GM21515 (cell line): ENCODE measurements at regions not wholly inside any gene's neighbourhood (a gene's known extent, or its start where the extent isn't known, plus 50 kb on each side); places are given as distances from the start of the nearest gene placed in this dataset.
"Not testable (repeated sequence)": the region's sequence is repeated elsewhere in the genome, so short reads cannot be mapped to it uniquely, and the experiment has no call there.

Experiments used
- ATAC-seq: cut with Tn5 transposase; IDR thresholded peaks from one replicate; pipeline ENCODE4 v1.9.1; 2021; ENCODE audit not compliant: unreplicated experiment

DNA sequence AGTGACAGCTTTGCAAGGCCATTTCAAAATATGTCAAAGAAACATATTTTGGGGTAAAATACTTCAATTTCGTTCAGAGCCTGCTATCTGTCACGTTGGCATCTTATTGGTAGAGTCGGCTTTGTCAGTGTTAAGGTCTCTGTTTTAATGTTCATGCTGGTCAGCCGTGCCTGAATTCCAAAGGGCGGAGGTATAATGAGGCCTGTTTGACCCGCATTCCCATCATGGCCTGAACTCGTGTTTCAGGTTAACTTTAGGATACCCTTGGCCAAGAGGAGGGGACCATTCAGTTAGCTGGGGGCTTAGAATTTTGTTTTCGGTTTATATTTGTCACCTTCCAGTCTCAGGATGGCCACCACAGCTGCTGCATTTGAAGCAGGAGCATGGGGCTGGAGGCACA, 236.4 kb downstream of the NFATC2 start:
- no peak for ATAC-seq

DNA sequence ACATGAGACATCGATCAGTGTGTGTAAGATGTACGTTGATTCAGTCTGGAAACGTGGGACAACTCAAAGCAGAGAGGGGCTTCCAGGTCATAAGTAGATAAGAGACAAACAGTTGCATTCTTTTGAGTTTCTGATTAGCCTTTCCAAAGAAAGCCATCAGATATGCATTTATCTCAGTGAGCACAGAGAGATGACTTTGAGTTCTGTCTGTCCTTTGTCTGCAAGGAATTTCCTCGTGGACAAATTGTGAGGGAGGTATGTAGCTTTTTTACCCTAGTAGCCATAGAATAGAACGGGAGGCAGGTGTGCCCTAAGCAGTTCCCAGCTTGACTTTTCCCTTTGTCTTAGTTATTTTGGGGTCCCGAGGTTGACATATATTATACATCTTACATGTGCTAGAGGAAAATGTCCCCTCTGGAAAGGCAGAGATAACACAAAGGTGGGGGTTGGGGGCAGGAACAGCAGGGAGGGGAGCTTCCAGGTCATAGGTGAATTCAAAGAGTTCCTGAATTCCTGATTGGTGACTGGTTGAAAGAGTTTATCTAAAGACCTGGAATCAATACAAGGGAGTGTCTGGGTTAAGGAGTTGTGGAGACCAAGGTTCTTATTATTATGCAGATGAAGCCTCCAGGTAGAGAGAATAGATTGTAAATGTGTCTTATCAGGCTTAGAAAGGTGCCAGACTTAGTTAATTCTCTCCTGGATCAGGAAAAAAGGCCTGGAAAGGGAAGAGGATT, 237.0 kb downstream of the NFATC2 start:
- no peak for ATAC-seq

- no peak for ATAC-seq
These were observed 238.5 kb downstream of the NFATC2 start for GRCh38 chr20:51303731-51304670.

DNA sequence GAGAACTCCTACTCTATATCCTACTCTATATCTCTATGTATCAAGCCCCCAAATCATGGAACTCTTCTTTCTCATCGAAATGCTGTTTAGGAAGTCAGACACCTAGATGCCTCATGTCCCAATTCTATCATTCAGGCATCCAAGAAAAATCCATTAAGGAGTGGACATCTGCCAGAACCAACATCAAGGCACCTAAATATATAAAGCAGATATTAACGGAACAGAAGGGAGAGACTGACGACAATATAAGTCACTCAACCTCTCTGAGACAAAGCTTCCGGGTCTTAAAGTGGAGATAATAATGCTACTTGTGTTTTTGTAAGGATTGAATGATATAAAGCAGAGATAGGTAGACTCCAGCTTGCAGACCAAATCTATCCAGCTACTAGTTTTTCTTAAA, 241.5 kb downstream of the NFATC2 start:
- no peak for ATAC-seq

GRCh38 chr20:51300104-51300503, 242.4 kb downstream of the NFATC2 start:
- no peak for ATAC-seq

DNA sequence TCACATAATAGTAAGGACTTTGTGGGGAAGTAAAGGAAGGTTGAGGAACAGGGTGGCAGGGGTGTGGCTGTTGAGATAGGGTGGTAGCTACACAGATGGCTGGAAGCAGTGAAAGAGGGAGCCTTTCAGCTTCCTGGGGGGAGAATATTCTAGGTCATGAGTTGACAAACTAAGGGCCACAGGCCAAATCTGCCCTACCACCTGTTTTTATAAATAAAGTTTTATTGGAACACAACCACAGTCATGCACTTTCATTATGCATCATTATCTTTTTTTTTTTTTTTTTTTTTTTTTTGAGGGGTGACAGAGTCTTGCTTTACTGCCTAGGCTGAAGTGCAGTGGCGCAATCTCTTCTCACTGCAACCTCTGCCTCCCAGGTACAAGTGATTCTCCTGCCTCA, 243.1 kb downstream of the NFATC2 start:
- no peak for ATAC-seq

DNA sequence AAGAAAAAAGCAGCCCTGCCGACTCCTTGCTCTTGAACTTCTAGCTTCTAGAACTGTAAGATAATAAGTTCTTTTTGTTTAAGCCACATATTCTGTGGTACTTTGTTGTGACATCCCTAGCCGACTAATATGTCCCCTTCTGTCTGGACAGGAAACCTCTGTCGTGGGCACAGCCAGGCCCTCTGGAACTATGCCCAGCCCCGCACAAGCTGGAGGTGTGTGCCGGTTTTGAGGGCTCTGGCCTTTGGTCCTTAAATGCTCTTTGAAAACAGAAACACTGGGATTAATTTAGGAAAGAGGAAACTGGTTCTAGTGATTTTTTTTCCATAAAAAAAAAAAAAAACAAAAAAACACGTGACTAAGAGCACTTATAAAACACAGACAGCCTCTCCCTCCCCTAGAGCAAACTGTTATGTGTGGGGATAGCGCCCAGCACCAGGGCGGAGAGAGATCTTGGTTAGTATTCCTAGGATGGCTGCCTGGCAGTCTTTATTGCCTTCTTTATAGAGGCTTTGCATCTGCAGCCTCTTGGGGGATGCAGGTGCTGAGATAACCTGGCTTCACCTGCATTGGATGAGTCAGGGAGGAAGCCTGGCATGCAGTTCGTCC, 244.3 kb downstream of the NFATC2 start:
- no peak for ATAC-seq

DNA sequence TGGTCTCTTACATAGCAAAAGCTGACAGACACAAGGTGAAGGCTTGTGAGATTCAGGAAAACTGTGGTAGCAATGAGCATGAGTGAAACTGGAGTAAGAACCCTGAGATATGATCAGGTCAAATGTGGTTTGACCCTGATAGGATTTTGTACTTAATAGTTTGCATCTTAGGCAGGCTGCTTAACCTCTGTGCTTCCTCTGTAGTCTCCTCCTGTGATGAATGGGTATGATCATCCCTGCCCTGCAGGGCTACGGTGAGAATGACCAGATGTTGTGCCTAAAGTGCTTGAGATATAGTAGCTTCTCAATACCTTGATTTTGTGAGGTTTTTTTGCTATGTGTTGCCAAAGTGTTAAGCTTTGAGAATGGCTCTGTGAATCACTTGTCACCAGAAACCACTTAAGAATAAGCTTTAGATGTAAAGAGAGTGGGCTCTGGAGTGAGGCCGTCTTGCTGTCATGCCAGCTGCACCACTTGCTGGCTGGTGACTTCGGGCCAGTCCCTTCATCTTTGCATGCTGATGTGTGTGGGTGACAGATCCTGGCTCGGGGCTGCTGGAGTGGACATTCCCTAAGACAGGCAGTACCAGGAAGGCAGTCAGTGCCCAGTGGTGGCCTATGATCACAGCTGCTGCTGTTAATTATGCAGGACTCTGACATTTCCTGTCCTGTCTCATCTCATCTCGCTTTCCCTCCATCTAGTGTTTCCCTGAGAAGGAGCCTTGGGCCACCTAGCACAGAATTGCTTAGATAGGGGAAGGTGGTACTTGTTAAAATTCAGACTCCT, 254.7 kb downstream of the NFATC2 start:
- no peak for ATAC-seq

GRCh38 chr20:51286758-51287157, 255.8 kb downstream of the NFATC2 start:
- no peak for ATAC-seq

DNA sequence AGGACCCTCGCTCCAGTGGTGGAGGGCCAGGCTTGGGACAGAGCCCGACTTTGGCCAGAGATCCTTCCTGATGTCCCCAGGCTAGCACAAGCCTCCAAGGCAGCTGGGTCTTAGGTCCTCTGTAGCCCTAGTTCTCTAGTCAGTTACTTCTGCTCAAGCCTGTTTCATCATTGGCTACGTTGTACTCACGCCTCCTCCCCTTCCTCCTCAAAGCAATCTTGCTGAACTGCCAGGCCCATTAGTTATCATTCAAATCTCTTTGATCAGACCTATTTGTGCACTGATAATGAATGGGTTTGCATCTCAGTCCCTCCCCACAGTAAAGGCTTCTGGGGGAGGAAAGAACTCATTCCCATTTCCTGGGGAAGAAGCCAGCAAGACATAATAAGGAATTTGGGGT, 256.8 kb downstream of the NFATC2 start:
- ATAC-seq, result no peak

DNA sequence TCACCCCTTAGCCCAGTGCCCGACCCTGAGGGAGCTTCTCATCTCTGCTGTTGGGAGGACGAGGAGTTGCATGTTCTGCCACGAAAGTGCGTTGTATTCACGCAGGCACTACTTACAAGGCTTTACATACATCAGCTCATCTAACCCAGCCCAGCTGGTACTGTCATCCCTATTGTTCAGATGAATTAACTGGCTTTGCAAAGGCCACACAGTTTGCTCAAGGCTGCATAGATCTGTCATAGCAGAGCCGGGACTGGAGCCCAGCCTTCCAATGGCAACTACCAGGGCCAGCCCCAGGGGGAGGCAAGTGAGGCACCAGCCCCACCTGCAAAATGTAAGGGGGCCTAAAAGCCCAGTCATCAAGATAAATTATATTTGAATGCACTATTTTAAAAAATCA, 257.6 kb downstream of the NFATC2 start:
- ATAC-seq, result no peak

GRCh38 chr20:51284176-51284575, 258.3 kb downstream of the NFATC2 start:
- ATAC-seq, result no peak

- no peak for ATAC-seq
These were observed 258.6 kb upstream of the KCNG1 start for GRCh38 chr20:51281521-51281920.

DNA sequence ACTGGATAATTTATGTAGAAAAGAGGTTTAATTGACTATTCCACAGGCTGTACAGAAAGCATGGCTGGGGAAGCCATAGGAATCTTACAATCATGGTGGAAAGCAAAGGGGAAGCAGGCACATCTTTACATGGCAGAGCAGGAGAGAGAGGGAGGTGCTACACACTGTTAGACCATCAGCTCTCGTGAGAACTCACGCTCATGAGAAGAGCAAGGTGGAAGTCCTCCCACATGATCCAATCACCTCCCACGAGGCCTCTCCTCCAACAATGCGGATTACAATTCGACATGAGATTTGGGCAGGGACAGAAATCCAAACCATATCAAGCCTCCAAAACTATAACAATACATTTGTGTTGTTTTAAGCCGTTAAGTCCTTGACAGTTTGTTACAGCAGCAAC, 257.1 kb upstream of the KCNG1 start:
- no peak for ATAC-seq

DNA sequence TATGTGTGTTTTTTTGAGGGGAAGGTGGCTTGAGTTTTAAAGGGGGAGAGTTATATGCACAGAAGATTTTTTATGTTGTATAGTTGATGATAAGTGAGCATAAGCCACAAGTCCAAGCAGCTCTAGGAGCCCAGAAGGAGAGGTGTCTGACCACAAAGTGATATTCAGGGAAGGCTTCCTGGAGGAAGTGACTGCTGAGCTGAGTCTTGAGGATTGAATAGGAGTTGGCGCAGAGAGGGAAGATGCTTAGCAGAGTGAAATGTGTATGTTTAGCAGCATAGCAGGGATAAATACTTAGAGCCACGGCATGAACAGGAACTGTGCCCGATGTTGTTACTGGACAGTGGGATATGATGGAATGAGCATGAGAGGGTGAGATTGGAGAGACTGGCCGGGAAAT, 255.1 kb upstream of the KCNG1 start:
- ATAC-seq, result no peak

GRCh38 chr20:51276296-51276695, 253.4 kb upstream of the KCNG1 start:
- ATAC-seq, result no peak

DNA sequence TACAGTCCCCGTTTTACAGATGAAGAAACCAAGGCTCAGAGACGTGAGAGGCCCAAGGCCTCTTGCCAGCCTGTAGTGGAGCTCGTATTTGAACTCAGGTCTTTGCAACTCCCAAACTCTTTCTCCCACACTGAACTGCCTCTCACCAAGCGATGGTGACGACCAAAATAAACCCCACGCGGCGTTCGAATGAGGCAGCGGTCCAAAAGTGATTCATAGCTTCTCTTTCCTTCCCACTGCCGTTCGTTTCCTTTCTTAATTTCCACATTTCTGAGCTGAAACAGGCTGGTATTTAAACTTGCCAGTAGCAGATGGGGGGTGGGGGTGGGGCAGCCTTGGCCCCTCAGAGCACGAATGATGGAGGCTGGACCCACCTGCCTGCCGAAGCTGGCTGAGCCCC, 252.9 kb upstream of the KCNG1 start:
- no peak for ATAC-seq

DNA sequence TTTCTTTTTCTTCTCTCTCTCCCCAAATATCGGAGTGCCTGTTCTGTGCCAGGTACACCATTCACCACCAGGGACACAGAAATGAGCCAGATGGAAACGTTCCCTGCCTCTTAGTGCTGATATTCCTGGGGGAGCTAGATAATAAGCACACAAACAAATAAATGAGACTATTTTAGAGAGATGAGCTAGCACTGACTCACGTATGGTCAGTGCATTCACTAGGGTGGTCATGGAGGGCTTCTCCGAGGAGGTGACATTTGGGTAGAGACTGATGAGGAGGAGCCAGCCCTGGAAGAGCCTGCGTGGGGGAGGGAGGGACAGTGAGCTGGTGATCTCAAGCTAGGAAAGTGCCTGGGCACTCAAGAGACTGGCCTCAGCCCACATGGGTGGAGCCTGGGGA, 252.3 kb upstream of the KCNG1 start:
- ATAC-seq, result no peak

GRCh38 chr20:51272401-51272800, 249.5 kb upstream of the KCNG1 start:
- no peak for ATAC-seq

DNA sequence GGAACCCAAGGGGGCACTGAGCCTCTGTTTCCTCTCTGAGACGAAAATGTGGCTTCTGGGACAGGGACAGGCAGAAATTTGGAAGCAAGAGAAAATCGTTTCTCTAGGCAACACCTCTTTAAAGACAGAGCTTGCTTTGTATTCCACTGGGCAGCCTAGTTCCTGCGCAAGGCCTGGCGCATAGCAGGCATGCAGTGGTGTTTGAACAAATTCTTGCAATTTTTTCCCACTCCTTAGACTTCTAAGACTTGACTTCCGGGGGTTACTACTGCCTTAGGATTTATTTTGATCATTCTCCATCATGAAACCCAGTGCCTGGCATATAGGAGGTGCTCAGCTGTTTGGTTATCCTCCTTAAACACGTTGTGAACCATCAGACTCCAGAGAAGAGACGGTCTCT, 249.0 kb upstream of the KCNG1 start:
- no peak for ATAC-seq

DNA sequence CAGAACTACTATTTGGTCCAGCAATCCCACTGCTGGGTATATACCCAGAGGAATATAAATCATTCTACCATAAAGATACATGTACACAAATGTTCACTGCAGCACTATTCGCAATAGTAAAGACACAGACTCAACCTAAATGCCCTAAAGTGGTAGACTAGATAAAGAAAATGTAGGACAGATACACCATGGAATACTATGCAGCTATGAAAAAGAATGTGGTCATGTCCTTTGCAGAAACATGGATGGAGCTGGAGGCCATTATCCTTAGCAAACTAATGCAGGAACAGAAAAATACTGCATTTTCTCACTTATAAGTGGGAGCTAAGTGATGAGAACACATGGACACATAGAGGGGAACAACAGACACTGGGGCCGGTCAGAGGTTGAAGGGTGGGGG, 248.4 kb upstream of the KCNG1 start:
- ATAC-seq, result not testable (repeated sequence)
